ENCODE measurements at regions not wholly inside any gene's neighbourhood (a gene's known extent, or its start where the extent isn't known, plus 50 kb on each side); places are given as distances from the start of the nearest gene placed in this dataset.

DNA sequence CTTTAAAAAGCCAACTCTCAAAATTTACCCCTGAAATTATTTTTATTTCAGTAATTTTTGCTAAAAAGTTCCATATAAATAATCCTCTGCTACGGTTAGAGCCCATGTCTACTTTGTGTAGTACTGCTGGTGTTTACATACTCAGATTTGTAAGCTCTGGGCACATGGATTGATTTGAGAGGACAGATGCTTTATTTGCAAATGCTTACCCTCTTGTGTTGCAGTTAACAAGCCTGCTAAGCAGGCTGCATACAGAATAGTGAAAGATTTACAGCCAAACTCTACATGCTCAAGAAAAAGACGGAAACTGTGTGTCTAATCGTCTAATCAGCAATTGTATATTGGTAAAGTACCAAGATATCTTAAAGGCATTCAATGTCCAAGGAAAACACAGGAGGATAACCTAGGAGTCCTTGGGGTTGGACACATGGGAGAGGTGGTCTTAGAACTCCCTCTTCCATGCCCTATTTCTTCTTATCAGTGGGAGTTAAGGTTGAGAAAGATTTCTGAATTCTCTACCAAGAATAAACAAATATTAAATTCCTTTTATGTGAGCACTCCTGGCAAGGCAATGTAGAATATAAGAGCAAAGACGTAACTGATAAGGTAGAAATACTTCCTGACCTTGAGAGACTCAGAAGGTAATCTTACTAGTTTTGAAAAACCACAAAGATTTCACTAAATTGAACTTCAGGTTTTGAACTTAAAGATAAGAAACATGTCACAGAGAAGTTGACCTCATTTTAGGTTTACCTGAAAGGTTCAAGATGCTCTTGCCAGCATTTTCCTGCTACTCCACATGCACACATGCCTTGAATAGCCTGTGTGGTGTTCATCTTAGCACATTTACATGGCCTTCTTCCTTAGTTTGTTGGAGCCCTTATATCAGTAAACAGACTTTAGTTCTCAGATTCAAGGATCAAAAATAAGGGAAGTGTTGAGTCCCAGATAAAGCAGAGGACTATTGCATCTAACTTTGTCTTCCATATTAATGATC lies 1216.5 kb downstream of the SORCS3 start:
- Histone ChIP-seq H3K27me3 (ENCODE audit: insufficient read depth) (no peaks in the 10 kb centered on the region), H3K4me1 (ENCODE audit: insufficient read depth) (no peaks in the 10 kb centered on the region), H3K36me3 (ENCODE audit: insufficient read depth) (no peaks in the 10 kb centered on the region), H4K20me1 (replicated peaks; ENCODE audit: insufficient read depth) (no peaks in the 10 kb centered on the region), H3F3A (replicated peaks; ENCODE audit: low read depth) (no peaks in the 10 kb centered on the region), H3K27ac (ENCODE audit: low read depth) (no peak overlapping the region), H3K4me3 (no peak overlapping the region), H3K79me2 (replicated peaks; ENCODE audit: insufficient read depth) (no peaks in the 10 kb centered on the region), H3K4me2 (no peak overlapping the region), H3K9me2 (ENCODE audit: insufficient read depth) (no peaks in the 10 kb centered on the region), H2AFZ (peak overlapping the region; percentile 35; the same call in 1 of the 2 replicates)
- ATAC-seq (no peak), DNase-seq (ENCODE audit: low spot score) (no peak)
- Mint-ChIP-seq H3K4me3 (no peak overlapping the region), H3K36me3 (ENCODE audit: low read depth) (no peaks in the 10 kb centered on the region), H3K9me3 (no peaks in the 10 kb centered on the region), H3K27me3 (ENCODE audit: insufficient read depth, low read depth, poor library complexity) (no peaks in the 10 kb centered on the region), H3K27ac (no peak overlapping the region), H3K4me1 (peaks cover 4% of the 10 kb centered on the region; the same call in 2 of the 3 replicates)
- TF ChIP-seq, protein P1, sequence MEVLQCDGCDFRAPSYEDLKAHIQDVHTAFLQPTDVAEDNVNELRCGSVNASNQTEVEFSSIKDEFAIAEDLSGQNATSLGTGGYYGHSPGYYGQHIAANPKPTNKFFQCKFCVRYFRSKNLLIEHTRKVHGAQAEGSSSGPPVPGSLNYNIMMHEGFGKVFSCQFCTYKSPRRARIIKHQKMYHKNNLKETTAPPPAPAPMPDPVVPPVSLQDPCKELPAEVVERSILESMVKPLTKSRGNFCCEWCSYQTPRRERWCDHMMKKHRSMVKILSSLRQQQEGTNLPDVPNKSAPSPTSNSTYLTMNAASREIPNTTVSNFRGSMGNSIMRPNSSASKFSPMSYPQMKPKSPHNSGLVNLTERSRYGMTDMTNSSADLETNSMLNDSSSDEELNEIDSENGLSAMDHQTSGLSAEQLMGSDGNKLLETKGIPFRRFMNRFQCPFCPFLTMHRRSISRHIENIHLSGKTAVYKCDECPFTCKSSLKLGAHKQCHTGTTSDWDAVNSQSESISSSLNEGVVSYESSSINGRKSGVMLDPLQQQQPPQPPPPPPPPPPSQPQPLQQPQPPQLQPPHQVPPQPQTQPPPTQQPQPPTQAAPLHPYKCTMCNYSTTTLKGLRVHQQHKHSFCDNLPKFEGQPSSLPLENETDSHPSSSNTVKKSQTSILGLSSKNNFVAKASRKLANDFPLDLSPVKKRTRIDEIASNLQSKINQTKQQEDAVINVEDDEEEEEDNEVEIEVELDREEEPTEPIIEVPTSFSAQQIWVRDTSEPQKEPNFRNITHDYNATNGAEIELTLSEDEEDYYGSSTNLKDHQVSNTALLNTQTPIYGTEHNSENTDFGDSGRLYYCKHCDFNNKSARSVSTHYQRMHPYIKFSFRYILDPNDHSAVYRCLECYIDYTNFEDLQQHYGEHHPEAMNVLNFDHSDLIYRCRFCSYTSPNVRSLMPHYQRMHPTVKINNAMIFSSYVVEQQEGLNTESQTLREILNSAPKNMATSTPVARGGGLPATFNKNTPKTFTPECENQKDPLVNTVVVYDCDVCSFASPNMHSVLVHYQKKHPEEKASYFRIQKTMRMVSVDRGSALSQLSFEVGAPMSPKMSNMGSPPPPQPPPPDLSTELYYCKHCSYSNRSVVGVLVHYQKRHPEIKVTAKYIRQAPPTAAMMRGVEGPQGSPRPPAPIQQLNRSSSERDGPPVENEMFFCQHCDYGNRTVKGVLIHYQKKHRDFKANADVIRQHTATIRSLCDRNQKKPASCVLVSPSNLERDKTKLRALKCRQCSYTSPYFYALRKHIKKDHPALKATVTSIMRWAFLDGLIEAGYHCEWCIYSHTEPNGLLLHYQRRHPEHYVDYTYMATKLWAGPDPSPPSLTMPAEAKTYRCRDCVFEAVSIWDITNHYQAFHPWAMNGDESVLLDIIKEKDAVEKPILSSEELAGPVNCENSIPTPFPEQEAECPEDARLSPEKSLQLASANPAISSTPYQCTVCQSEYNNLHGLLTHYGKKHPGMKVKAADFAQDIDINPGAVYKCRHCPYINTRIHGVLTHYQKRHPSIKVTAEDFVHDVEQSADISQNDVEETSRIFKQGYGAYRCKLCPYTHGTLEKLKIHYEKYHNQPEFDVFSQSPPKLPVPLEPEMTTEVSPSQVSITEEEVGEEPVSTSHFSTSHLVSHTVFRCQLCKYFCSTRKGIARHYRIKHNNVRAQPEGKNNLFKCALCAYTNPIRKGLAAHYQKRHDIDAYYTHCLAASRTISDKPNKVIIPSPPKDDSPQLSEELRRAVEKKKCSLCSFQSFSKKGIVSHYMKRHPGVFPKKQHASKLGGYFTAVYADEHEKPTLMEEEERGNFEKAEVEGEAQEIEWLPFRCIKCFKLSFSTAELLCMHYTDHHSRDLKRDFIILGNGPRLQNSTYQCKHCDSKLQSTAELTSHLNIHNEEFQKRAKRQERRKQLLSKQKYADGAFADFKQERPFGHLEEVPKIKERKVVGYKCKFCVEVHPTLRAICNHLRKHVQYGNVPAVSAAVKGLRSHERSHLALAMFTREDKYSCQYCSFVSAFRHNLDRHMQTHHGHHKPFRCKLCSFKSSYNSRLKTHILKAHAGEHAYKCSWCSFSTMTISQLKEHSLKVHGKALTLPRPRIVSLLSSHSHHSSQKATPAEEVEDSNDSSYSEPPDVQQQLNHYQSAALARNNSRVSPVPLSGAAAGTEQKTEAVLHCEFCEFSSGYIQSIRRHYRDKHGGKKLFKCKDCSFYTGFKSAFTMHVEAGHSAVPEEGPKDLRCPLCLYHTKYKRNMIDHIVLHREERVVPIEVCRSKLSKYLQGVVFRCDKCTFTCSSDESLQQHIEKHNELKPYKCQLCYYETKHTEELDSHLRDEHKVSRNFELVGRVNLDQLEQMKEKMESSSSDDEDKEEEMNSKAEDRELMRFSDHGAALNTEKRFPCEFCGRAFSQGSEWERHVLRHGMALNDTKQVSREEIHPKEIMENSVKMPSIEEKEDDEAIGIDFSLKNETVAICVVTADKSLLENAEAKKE (CRISPR knock-in tag; IDR thresholded peaks at IDR 0.05): no peak
- TF ChIP-seq EZH2phosphoT487 (IDR thresholded peaks at IDR 0.05; ENCODE audit: unreplicated experiment) (no peak), ZNF114 (CRISPR knock-in tag; IDR thresholded peaks at IDR 0.05) (no peak)

DNA sequence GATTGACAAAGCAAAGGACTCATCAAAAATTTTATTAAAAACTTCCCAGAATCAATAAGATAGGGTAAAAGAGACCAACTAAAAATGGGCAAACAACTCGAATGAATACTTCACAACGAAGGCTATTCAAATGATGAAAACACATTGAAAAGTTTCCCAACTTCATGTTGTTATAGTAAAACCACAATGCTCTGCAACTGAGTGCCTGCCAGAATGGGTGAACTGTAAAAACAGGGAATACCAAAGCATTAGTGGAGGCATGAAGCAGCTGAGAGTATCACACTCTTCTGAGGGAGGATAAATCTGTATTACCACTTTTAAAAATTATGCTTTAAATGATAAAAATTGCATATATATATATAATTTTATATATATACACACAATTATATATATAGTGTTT lies 1214.7 kb downstream of the SORCS3 start:
- no peak overlapping the region for H3K4me2 ChIP-seq
- H3K27ac Mint-ChIP-seq: no peak overlapping the region
- H3K36me3 ChIP-seq (ENCODE audit: insufficient read depth): no peaks in the 10 kb centered on the region
- peaks cover 4% of the 10 kb centered on the region; the same call in 2 of the 3 replicates for H3K4me1 Mint-ChIP-seq
- no peaks in the 10 kb centered on the region for H3K9me2 ChIP-seq (ENCODE audit: insufficient read depth)
- ATAC-seq (no peak), DNase-seq (ENCODE audit: low spot score) (no peak)
- H3K4me3 ChIP-seq: no peak overlapping the region
- no peaks in the 10 kb centered on the region for H3K36me3 Mint-ChIP-seq (ENCODE audit: low read depth)
- no peaks in the 10 kb centered on the region for H4K20me1 ChIP-seq (replicated peaks; ENCODE audit: insufficient read depth)
- H2AFZ ChIP-seq: no peak overlapping the region
- 0 out of 3 replicates have a peak, but pooled peaks cover 2% of the 10 kb centered on the region for H3K9me3 Mint-ChIP-seq
- no peaks in the 10 kb centered on the region for H3K79me2 ChIP-seq (replicated peaks; ENCODE audit: insufficient read depth)
- H3K27me3 ChIP-seq (ENCODE audit: insufficient read depth): no peaks in the 10 kb centered on the region
- H3F3A ChIP-seq (replicated peaks; ENCODE audit: low read depth): no peaks in the 10 kb centered on the region
- no peak overlapping the region for H3K27ac ChIP-seq (ENCODE audit: low read depth)
- no peaks in the 10 kb centered on the region for H3K27me3 Mint-ChIP-seq (ENCODE audit: insufficient read depth, low read depth, poor library complexity)
- no peak overlapping the region for H3K4me3 Mint-ChIP-seq
- no peaks in the 10 kb centered on the region for H3K4me1 ChIP-seq (ENCODE audit: insufficient read depth)
- TF ChIP-seq EZH2phosphoT487 (IDR thresholded peaks at IDR 0.05; ENCODE audit: unreplicated experiment) (no peak), NANOG (IDR thresholded peaks at IDR 0.05; ENCODE audit: borderline replicate concordance) (no peak), POLR2AphosphoS5 (IDR thresholded peaks at IDR 0.05; ENCODE audit: low read depth) (no peak), STAT1 (IDR thresholded peaks at IDR 0.05; ENCODE audit: unreplicated experiment) (no peak)
- TF ChIP-seq, protein P2, sequence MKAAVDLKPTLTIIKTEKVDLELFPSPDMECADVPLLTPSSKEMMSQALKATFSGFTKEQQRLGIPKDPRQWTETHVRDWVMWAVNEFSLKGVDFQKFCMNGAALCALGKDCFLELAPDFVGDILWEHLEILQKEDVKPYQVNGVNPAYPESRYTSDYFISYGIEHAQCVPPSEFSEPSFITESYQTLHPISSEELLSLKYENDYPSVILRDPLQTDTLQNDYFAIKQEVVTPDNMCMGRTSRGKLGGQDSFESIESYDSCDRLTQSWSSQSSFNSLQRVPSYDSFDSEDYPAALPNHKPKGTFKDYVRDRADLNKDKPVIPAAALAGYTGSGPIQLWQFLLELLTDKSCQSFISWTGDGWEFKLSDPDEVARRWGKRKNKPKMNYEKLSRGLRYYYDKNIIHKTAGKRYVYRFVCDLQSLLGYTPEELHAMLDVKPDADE (IDR thresholded peaks at IDR 0.05): no peak

Measured in GM23338 (cell line).